PC-9 (cell line): ENCODE measurements at regions not wholly inside any gene's neighbourhood (a gene's known extent, or its start where the extent isn't known, plus 50 kb on each side); places are given as distances from the start of the nearest gene placed in this dataset.
A peak's percentile ranks its signal among the peaks of the same experiment; 100 is the strongest.

Source experiments
- BruUV-seq: library from RNA; stranded (reverse); fragments of 400-500 nt; replicated peaks from 2 replicates; lab custom pipeline; 2021; lab: Mats Ljungman, UMichigan
- CTCF ChIA-PET: fragments of 300-600 bp; sonication (Branson Sonifier 250); formaldehyde crosslinking; loops from one replicate; lab custom pipeline; 2022; ENCODE audit warnings: antibody characterized with exemption; lab: Charles Lee
- POLR2A ChIA-PET: fragments of 300-600 bp; sonication (Branson Sonifier 250); formaldehyde crosslinking; loops from one replicate; lab custom pipeline; 2022; ENCODE audit warnings: antibody characterized with exemption; ENCODE audit not compliant: unreplicated experiment; lab: Charles Lee
- DNase-seq, 2 experiments: peaks; one replicate each; pipeline versions ENCODE4 v3.0.0 to v3.0.0-alpha.2; 2015 to 2022; ENCODE audit warnings: mixed read lengths in 1 of 2
- H2AFZ ChIP-seq: fragments of 200-600 bp; sonication (generic); 2 replicates; pipeline ENCODE4 v1.8.1; 2017; ENCODE audit warnings: antibody characterized with exemption
- H3F3A ChIP-seq: fragments of 200-600 bp; sonication (generic); 2 replicates; pipeline ENCODE4 v1.8.1; 2017; ENCODE audit warnings: antibody characterized with exemption, mild to moderate bottlenecking, low read depth; ENCODE audit not compliant: insufficient read depth
- H3K27ac ChIP-seq: fragments of 200-600 bp; sonication (generic); 2 replicates; pipeline ENCODE4 v1.6.1; 2016; ENCODE audit warnings: mixed run types
- H3K27me3 ChIP-seq: fragments of 200-600 bp; sonication (generic); 2 replicates; pipeline ENCODE4 v1.6.1; 2016; ENCODE audit warnings: low read depth, mixed run types; ENCODE audit not compliant: insufficient read depth
- H3K36me3 ChIP-seq: fragments of 200-600 bp; sonication (generic); 2 replicates; pipeline ENCODE4 v1.6.1; 2016; ENCODE audit warnings: low read depth, mixed run types
- H3K4me1 ChIP-seq: fragments of 200-600 bp; sonication (generic); replicated peaks from 2 replicates; pipeline ENCODE4 v1.6.1; 2016; ENCODE audit warnings: mixed run types; ENCODE audit not compliant: insufficient read depth
- H3K4me2 ChIP-seq: fragments of 200-600 bp; sonication (generic); 2 replicates; pipeline ENCODE4 v1.6.1; 2017; ENCODE audit warnings: mixed run types
- H3K4me3 ChIP-seq: fragments of 200-600 bp; sonication (generic); 2 replicates; pipeline ENCODE4 v1.6.1; 2016; ENCODE audit warnings: mixed run types
- H3K79me2 ChIP-seq: fragments of 200-600 bp; sonication (generic); 2 replicates; pipeline ENCODE4 v1.6.1; 2017; ENCODE audit warnings: low read depth, mixed run types
- H3K9me2 ChIP-seq: fragments of 200-600 bp; sonication (generic); 2 replicates; pipeline ENCODE4 v1.8.1; 2017; ENCODE audit warnings: mild to moderate bottlenecking; ENCODE audit not compliant: insufficient read depth
- H3K9me3 ChIP-seq: fragments of 200-600 bp; sonication (generic); 2 replicates; pipeline ENCODE4 v1.8.1; 2016; ENCODE audit warnings: low read depth; ENCODE audit not compliant: insufficient read depth
- H4K20me1 ChIP-seq: fragments of 200-600 bp; sonication (generic); 2 replicates; pipeline ENCODE4 v1.8.1; 2017; ENCODE audit not compliant: insufficient read depth
- CTCF ChIP-seq: fragments of 200-600 bp; sonication (generic); conservative IDR thresholded peaks from 2 replicates; pipeline ENCODE4 v1.6.1; 2017; ENCODE audit warnings: mixed run types, antibody characterized with exemption, mild to moderate bottlenecking, moderate library complexity
- EZH2 ChIP-seq: fragments of 200-600 bp; sonication (generic); IDR thresholded peaks from 2 replicates; pipeline ENCODE4 v1.8.0; 2017; ENCODE audit warnings: antibody characterized with exemption, low read depth
- intact Hi-C: fragments of 100-400 bp; cut with micrococcal nuclease; formaldehyde crosslinking; loops from one replicate; pipeline ENCODE4 v1.10.0; 2022; ENCODE audit not compliant: unreplicated experiment

- intact Hi-C loops, result no loop called here
Measured at GRCh38 chr3:102736975-102737304, 302.1 kb downstream of the ZPLD1 start.

DNA sequence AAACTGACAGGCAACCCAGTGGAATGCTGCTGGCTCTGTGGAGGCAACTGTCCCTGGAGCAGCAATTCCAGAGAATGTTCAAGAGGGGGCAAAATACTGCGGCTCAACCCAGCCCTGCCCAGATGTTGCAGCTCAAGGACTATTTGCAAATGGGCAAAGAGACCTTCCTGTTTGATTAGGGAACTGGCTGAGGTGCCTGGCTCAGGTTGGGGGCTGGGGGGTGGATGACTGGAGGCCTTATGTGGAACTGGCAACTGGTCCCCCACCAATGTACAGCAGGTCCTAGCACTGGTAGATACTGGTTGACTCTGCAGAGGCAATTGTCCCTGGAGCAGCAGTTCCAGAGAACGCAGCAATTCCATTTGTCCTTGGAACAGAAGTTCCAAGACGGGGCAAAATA, 302.5 kb downstream of the ZPLD1 start:
- Histone ChIP-seq H3K36me3 (no peaks in the 10 kb centered on the region), H3K9me3 (no peaks in the 10 kb centered on the region), H3K4me2 (no peak overlapping the region), H2AFZ (no peak overlapping the region), H3K4me3 (no peak overlapping the region), H3K4me1 (no peaks in the 10 kb centered on the region), H3K9me2 (no peaks in the 10 kb centered on the region), H3K27ac (no peak overlapping the region), H3K79me2 (no peaks in the 10 kb centered on the region), H3F3A (no peaks in the 10 kb centered on the region), H3K27me3 (no peaks in the 10 kb centered on the region), H4K20me1 (no peaks in the 10 kb centered on the region)
- POLR2A ChIA-PET, result no interaction called here
- intact Hi-C loops, result no loop called here
- no peak for DNase-seq
- CTCF ChIA-PET, result no interaction called here
- no peak for TF ChIP-seq CTCF
- TF ChIP-seq EZH2, result no peak
- BruUV-seq, result no TSS peak

More at GRCh38 chr3:102736975-102737304, 302.1 kb downstream of the ZPLD1 start:
- Histone ChIP-seq H3F3A (no peaks in the 10 kb centered on the region), H3K9me2 (no peaks in the 10 kb centered on the region), H3K4me1 (no peaks in the 10 kb centered on the region), H3K79me2 (no peaks in the 10 kb centered on the region), H3K4me2 (no peak overlapping the region), H3K9me3 (no peaks in the 10 kb centered on the region), H2AFZ (no peak overlapping the region), H3K27me3 (no peaks in the 10 kb centered on the region), H4K20me1 (no peaks in the 10 kb centered on the region), H3K27ac (no peak overlapping the region), H3K4me3 (no peak overlapping the region), H3K36me3 (no peaks in the 10 kb centered on the region)
- CTCF ChIA-PET, result no interaction called here
- TF ChIP-seq EZH2 (no peak), CTCF (no peak)
- POLR2A ChIA-PET, result no interaction called here
- DNase-seq, result no peak
- no TSS peak for BruUV-seq

GRCh38 chr3:102741105-102741504, 306.3 kb downstream of the ZPLD1 start:
- no peak for DNase-seq
- intact Hi-C loops, result loop anchor here (10.0 kb wide), 2 partner anchors 196 to 516 kb away; no protein-coding TSS in a partner anchor
- Histone ChIP-seq H4K20me1 (no peaks in the 10 kb centered on the region), H3K4me1 (no peaks in the 10 kb centered on the region), H3F3A (no peaks in the 10 kb centered on the region), H3K79me2 (no peaks in the 10 kb centered on the region), H3K4me2 (no peak overlapping the region), H3K36me3 (no peaks in the 10 kb centered on the region), H2AFZ (no peak overlapping the region), H3K9me2 (no peaks in the 10 kb centered on the region), H3K27ac (no peak overlapping the region), H3K4me3 (no peak overlapping the region), H3K9me3 (no peaks in the 10 kb centered on the region), H3K27me3 (no peaks in the 10 kb centered on the region)
- ChIA-PET POLR2A (no interaction called here), CTCF (interaction anchor here (1.6 kb wide), 1 partner anchor 68 kb away, joined by 10 read pairs; no protein-coding TSS in a partner anchor)
- BruUV-seq, result no TSS peak
- TF ChIP-seq EZH2 (no peak), CTCF (peak; percentile 43)
